RWPE1 (cell line): ENCODE measurements at regions not wholly inside any gene's neighbourhood (a gene's known extent, or its start where the extent isn't known, plus 50 kb on each side); places are given as distances from the start of the nearest gene placed in this dataset.
"Not testable (repeated sequence)": the region's sequence is repeated elsewhere in the genome, so short reads cannot be mapped to it uniquely, and the experiment has no call there.

Source experiments
- CTCF ChIA-PET: fragments of 350-600 bp; sonication (Branson Sonifier 250); formaldehyde crosslinking; extraction: SDS; loops from one replicate; lab custom pipeline; 2021; lab: Yijun Ruan, JAX
- POLR2A ChIA-PET: fragments of 400-600 bp; formaldehyde crosslinking; extraction: SDS; loops from one replicate; lab custom pipeline; 2020; ENCODE audit warnings: antibody characterized with exemption; ENCODE audit not compliant: low non-redundant PET; lab: Yijun Ruan, JAX
- DNase-seq: peaks from one replicate; pipeline ENCODE4 v3.0.0; 2012; ENCODE audit warnings: low spot score
- H3K27ac ChIP-seq: fragments of 450-650 bp; 2 replicates; pipeline ENCODE4 v1.5.1; 2017
- CTCF ChIP-seq: fragments of 450-650 bp; conservative IDR thresholded peaks from 2 replicates; pipeline ENCODE4 v1.5.1; 2017; ENCODE audit warnings: low read depth, mild to moderate bottlenecking

GRCh38 chr1:181931873-181932272, 129.6 kb downstream of the ZNF648 start:
- DNase-seq = no peak
- TF ChIP-seq CTCF = no peak
- ChIA-PET CTCF (no interaction called here), POLR2A (no interaction called here)
- no peak overlapping the region for H3K27ac ChIP-seq

- ChIA-PET CTCF (interaction anchor here (1.3 kb wide), 1 partner anchor 62 kb away, joined by 7 read pairs; no protein-coding TSS in a partner anchor), POLR2A (no interaction called here)
- DNase-seq = no peak
- no peak overlapping the region for H3K27ac ChIP-seq
- TF ChIP-seq CTCF = no peak
These were observed 131.3 kb downstream of the ZNF648 start for GRCh38 chr1:181930187-181930586.

GRCh38 chr1:181926697-181927096, 134.8 kb downstream of the ZNF648 start:
- TF ChIP-seq CTCF = no peak
- no peak for DNase-seq
- ChIA-PET CTCF (no interaction called here), POLR2A (no interaction called here)
- H3K27ac ChIP-seq = no peak overlapping the region

GRCh38 chr1:181924034-181924433, 137.5 kb downstream of the ZNF648 start:
- CTCF ChIA-PET = interaction anchor here (1.1 kb wide), 1 partner anchor 14 kb away, joined by 3 read pairs; no protein-coding TSS in a partner anchor
- H3K27ac ChIP-seq, POLR2A ChIA-PET, DNase-seq: not testable (repeated sequence)

GRCh38 chr1:181919542-181919941, 142.0 kb downstream of the ZNF648 start:
- ChIA-PET POLR2A (no interaction called here), CTCF (interaction anchor here (1.8 kb wide), 1 partner anchor 17 kb away, joined by 6 read pairs; no protein-coding TSS in a partner anchor)
- DNase-seq = no peak

GRCh38 chr1:181918880-181919525, 142.5 kb downstream of the ZNF648 start:
- POLR2A ChIA-PET = no interaction called here
- DNase-seq = no peak
- CTCF ChIA-PET = interaction anchor here (1.8 kb wide), 1 partner anchor 18 kb away, joined by 6 read pairs; no protein-coding TSS in a partner anchor
- no peak for TF ChIP-seq CTCF
- no peak overlapping the region for H3K27ac ChIP-seq

More at GRCh38 chr1:181919542-181919941, 142.0 kb downstream of the ZNF648 start:
- no peak overlapping the region for H3K27ac ChIP-seq
- no peak for TF ChIP-seq CTCF

- no peak for DNase-seq
- H3K27ac ChIP-seq = no peak overlapping the region
- POLR2A ChIA-PET = no interaction called here
- no peak for TF ChIP-seq CTCF
- CTCF ChIA-PET = no interaction called here
These were observed 149.8 kb downstream of the ZNF648 start for GRCh38 chr1:181911715-181912114.
